NCI-H510A treated with DMSO at 0.1 percent for 48 hours (cell line): ENCODE measurements at regions not wholly inside any gene's neighbourhood (a gene's known extent, or its start where the extent isn't known, plus 50 kb on each side); places are given as distances from the start of the nearest gene placed in this dataset.

ENCODE experiments used
- DNase-seq: peaks from one replicate; lab custom pipeline; 2025; lab: John Stamatoyannopoulos, UW

- no peak for DNase-seq
These were observed 225.7 kb upstream of the TNP1 start for GRCh38 chr2:217085543-217085942.

- DNase-seq = no peak
These were observed 221.9 kb upstream of the TNP1 start for GRCh38 chr2:217081799-217082198.

GRCh38 chr2:217079165-217079564, 219.3 kb upstream of the TNP1 start:
- DNase-seq = no peak

- no peak for DNase-seq
These were observed 218.1 kb upstream of the TNP1 start for GRCh38 chr2:217077831-217078407.

- no peak for DNase-seq
These were observed 216.9 kb upstream of the TNP1 start for GRCh38 chr2:217076657-217077232.

GRCh38 chr2:217076058-217076435, 216.2 kb upstream of the TNP1 start:
- peak; percentile 13 for DNase-seq

- DNase-seq = no peak
These were observed 215.6 kb upstream of the TNP1 start for GRCh38 chr2:217075268-217076057.

- DNase-seq = no peak
These were observed 214.9 kb upstream of the TNP1 start for GRCh38 chr2:217074576-217075255.

- DNase-seq = no peak
These were observed 211.6 kb upstream of the TNP1 start for GRCh38 chr2:217071416-217071815.

GRCh38 chr2:217070611-217071010, 210.7 kb upstream of the TNP1 start:
- no peak for DNase-seq

GRCh38 chr2:217070043-217070430, 210.2 kb upstream of the TNP1 start:
- DNase-seq = no peak

GRCh38 chr2:217069263-217070042, 209.6 kb upstream of the TNP1 start:
- DNase-seq = no peak

- DNase-seq = no peak
These were observed 208.9 kb upstream of the TNP1 start for GRCh38 chr2:217068677-217069250.

- no peak for DNase-seq
These were observed 207.9 kb upstream of the TNP1 start for GRCh38 chr2:217067787-217068186.

GRCh38 chr2:217066510-217067270, 206.8 kb upstream of the TNP1 start:
- no peak for DNase-seq

GRCh38 chr2:217065695-217066405, 206.0 kb upstream of the TNP1 start:
- no peak for DNase-seq

GRCh38 chr2:217065012-217065290, 205.1 kb upstream of the TNP1 start:
- no peak for DNase-seq

- no peak for DNase-seq
These were observed 204.6 kb upstream of the TNP1 start for GRCh38 chr2:217064234-217065011.

GRCh38 chr2:217063238-217063755, 203.4 kb upstream of the TNP1 start:
- no peak for DNase-seq

- DNase-seq = no peak
These were observed 202.9 kb upstream of the TNP1 start for GRCh38 chr2:217062768-217063167.
